ENCODE measurements at regions not wholly inside any gene's neighbourhood (a gene's known extent, or its start where the extent isn't known, plus 50 kb on each side); places are given as distances from the start of the nearest gene placed in this dataset.

DNA sequence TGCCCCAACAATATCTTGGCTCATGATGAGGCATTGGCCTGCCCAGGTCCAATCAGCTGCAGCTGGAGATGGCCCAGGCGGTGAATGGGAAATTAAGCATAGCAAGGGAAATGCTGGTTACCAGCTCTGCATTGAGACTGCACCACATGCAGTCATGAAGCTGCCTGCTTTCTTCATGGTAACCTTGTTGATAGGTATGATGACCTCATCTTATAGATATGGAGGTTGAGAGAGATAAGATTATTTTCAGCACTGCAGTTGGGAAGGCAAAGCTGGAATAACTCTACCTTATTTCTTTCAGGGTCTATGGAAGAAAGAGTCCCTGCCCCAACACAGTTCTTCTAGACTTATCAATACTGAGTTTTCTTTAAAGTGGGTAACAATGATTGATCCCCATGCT is 180.1 kb downstream of the ICE1 start:
- Histone ChIP-seq H3K4me3 (no peak overlapping the region), H4K20me1 (ENCODE audit: insufficient read depth) (no peaks in the 10 kb centered on the region), H3K9me3 (ENCODE audit: low read depth) (no peaks in the 10 kb centered on the region), H2AFZ (no peak overlapping the region), H3K9me2 (ENCODE audit: insufficient read depth) (no peaks in the 10 kb centered on the region), H3K4me1 (ENCODE audit: insufficient read depth) (no peaks in the 10 kb centered on the region), H3K9ac (no peak overlapping the region), H3K36me3 (ENCODE audit: low read depth) (no peaks in the 10 kb centered on the region), H3K79me2 (ENCODE audit: insufficient read depth) (no peaks in the 10 kb centered on the region), H3K27me3 (replicated peaks; ENCODE audit: insufficient read depth) (no peaks in the 10 kb centered on the region), H3K4me2 (ENCODE audit: unreplicated experiment) (no peak overlapping the region), H3F3A (ENCODE audit: insufficient read depth) (no peaks in the 10 kb centered on the region), H3K27ac (no peak overlapping the region)
- in situ Hi-C loops (cut with MboI) = no loop called here
- WGBS, 2 experiments (ENCODE audit: low coverage in 1 of 2, low lambda C conversion rate in 2 of 2, missing lambda C conversion rate in 2 of 2) = 14 to 31% methylated on average over 1 of the region's 1 CpG
- no peak for TF ChIP-seq EZH2 (IDR thresholded peaks at IDR 0.05; ENCODE audit: insufficient read depth, poor library complexity, severe bottlenecking)
- TF ChIP-seq EZH2phosphoT487 (IDR thresholded peaks at IDR 0.05; ENCODE audit: insufficient read depth, low read depth) = no peak
- no peak for DNase-seq

DNA sequence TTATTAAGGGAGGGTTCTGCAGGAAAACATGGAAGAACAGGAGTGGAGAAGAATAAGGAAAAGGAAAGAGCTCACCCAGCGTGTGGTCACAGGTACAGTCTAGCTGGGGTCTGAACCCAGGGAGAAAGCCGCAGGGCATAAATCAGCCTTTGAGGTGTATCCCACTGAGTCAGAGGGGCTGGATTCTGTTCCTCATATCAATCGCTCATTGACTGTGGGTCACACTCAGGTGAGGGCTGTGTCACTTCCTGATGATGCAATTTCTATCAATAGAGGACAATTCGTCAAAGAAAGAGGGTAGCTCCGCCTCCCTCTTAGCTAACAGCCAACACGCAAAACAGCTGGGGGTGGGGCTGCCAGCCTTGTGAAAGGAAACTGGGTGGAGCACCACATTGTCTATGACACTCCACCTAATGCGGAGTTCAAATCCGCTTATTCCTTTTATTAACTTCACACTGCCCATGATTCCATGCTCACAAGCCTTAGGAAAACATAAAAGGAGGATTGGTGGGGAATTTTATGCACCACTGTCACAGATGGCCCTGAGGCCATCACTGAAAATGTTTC is 176.2 kb downstream of the ICE1 start:
- TF ChIP-seq EZH2 (IDR thresholded peaks at IDR 0.05; ENCODE audit: insufficient read depth, poor library complexity, severe bottlenecking) (no peak), EZH2phosphoT487 (IDR thresholded peaks at IDR 0.05; ENCODE audit: insufficient read depth, low read depth) (no peak)
- H3K9me3 ChIP-seq (ENCODE audit: low read depth) = no peaks in the 10 kb centered on the region
- WGBS, 2 experiments (ENCODE audit: low coverage in 1 of 2, low lambda C conversion rate in 2 of 2, missing lambda C conversion rate in 2 of 2) = 40 to 50% methylated on average over 8 of the region's 8 CpGs

DNA sequence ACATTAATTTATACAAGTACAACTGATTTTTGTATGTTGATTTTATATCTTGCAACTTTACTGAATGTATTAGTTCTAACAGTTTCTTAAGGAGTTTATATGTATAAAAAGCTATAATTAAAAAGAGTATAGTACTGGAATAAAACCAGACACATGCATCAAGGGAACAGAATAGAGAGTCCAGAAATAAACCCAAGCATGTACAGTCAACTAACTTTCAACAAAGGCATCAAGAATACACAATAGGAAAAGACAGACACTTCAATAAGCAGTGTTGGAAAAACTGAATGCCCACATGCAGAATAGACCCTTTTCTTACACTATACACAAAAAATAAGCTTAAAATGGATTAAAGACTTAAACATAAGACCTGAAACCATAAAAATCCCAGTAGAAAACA is 170.9 kb downstream of the ICE1 start:
- Histone ChIP-seq H3K4me1 (ENCODE audit: insufficient read depth) (no peaks in the 10 kb centered on the region), H3K27ac (no peak overlapping the region), H3K9me2 (ENCODE audit: insufficient read depth) (no peaks in the 10 kb centered on the region), H4K20me1 (ENCODE audit: insufficient read depth) (no peaks in the 10 kb centered on the region), H3K9me3 (ENCODE audit: low read depth) (no peaks in the 10 kb centered on the region), H3K9ac (no peak overlapping the region), H3K36me3 (ENCODE audit: low read depth) (no peaks in the 10 kb centered on the region), H3K79me2 (ENCODE audit: insufficient read depth) (no peaks in the 10 kb centered on the region), H3K4me2 (ENCODE audit: unreplicated experiment) (no peak overlapping the region), H3K4me3 (no peak overlapping the region), H3K27me3 (replicated peaks; ENCODE audit: insufficient read depth) (no peaks in the 10 kb centered on the region), H2AFZ (no peak overlapping the region), H3F3A (ENCODE audit: insufficient read depth) (no peaks in the 10 kb centered on the region)
- in situ Hi-C loops (cut with MboI) = no loop called here
- TF ChIP-seq EZH2phosphoT487 (IDR thresholded peaks at IDR 0.05; ENCODE audit: insufficient read depth, low read depth) (no peak), EZH2 (IDR thresholded peaks at IDR 0.05; ENCODE audit: insufficient read depth, poor library complexity, severe bottlenecking) (no peak)
- DNase-seq = no peak

More for the DNA sequence above, 176.2 kb downstream of the ICE1 start:
- Histone ChIP-seq H3K4me2 (ENCODE audit: unreplicated experiment) (no peak overlapping the region), H3F3A (ENCODE audit: insufficient read depth) (no peaks in the 10 kb centered on the region), H3K9ac (no peak overlapping the region), H3K27me3 (replicated peaks; ENCODE audit: insufficient read depth) (no peaks in the 10 kb centered on the region), H2AFZ (no peak overlapping the region), H3K4me1 (ENCODE audit: insufficient read depth) (no peaks in the 10 kb centered on the region), H3K9me2 (ENCODE audit: insufficient read depth) (no peaks in the 10 kb centered on the region), H3K4me3 (no peak overlapping the region), H3K79me2 (ENCODE audit: insufficient read depth) (no peaks in the 10 kb centered on the region), H4K20me1 (ENCODE audit: insufficient read depth) (no peaks in the 10 kb centered on the region), H3K36me3 (ENCODE audit: low read depth) (no peaks in the 10 kb centered on the region), H3K27ac (no peak overlapping the region)
- DNase-seq = no peak
- in situ Hi-C loops (cut with MboI) = no loop called here

DNA sequence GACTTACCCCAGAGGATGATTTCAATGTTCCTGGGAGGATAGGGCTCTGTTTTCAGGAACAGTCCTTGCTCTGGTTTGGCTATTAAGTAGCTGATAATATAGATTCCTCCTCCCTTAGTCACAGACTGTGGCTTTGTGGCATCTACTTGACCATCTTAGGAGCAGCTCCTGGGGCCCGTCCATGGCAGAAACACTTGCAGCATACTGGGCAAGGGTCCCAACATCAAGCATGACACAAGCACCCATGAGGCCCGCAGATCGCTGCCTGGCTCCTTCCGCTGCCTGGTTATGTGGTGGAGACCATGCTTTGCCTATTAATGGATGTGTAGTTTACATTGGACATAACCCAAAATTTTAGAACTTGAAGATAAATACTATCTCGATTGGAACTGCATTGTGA is 170.1 kb downstream of the ICE1 start:
- Histone ChIP-seq H3K27me3 (replicated peaks; ENCODE audit: insufficient read depth) (no peaks in the 10 kb centered on the region), H3K9me2 (ENCODE audit: insufficient read depth) (no peaks in the 10 kb centered on the region), H3K4me3 (no peak overlapping the region), H3K79me2 (ENCODE audit: insufficient read depth) (no peaks in the 10 kb centered on the region), H3K27ac (no peak overlapping the region), H3K9me3 (ENCODE audit: low read depth) (no peaks in the 10 kb centered on the region), H3K36me3 (ENCODE audit: low read depth) (no peaks in the 10 kb centered on the region), H3K9ac (no peak overlapping the region), H3K4me2 (ENCODE audit: unreplicated experiment) (no peak overlapping the region), H3F3A (ENCODE audit: insufficient read depth) (no peaks in the 10 kb centered on the region), H3K4me1 (ENCODE audit: insufficient read depth) (no peaks in the 10 kb centered on the region), H2AFZ (no peak overlapping the region), H4K20me1 (ENCODE audit: insufficient read depth) (no peaks in the 10 kb centered on the region)
- in situ Hi-C loops (cut with MboI) = no loop called here
- no peak for DNase-seq
- WGBS, 2 experiments (ENCODE audit: low coverage in 1 of 2, low lambda C conversion rate in 2 of 2, missing lambda C conversion rate in 2 of 2) = 24 to 35% methylated on average over 5 of the region's 5 CpGs
- TF ChIP-seq EZH2phosphoT487 (IDR thresholded peaks at IDR 0.05; ENCODE audit: insufficient read depth, low read depth) = no peak
- no peak for TF ChIP-seq EZH2 (IDR thresholded peaks at IDR 0.05; ENCODE audit: insufficient read depth, poor library complexity, severe bottlenecking)

DNA sequence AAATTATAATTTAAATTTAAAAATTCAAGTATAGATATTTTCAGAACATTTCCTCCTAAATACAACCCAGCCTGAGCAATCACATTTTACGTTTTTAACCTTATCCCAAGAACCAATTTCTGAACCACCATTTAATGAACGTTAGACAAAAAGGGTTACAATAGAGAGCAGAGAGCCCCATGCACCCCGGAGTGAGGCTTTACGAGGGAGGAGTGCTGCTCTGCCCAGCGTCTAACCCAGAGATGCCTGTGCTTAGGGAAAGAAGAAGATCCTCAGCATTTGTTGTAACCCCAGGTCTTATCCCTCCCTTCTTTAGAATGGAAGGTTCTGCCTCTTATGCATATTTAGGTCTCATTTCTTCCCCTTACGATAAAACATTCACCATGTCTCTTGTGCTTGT is 169.1 kb downstream of the ICE1 start:
- H3K36me3 ChIP-seq (ENCODE audit: low read depth) = no peaks in the 10 kb centered on the region
- no peaks in the 10 kb centered on the region for H3K9me3 ChIP-seq (ENCODE audit: low read depth)
- H3K9ac ChIP-seq = no peak overlapping the region
- H3K79me2 ChIP-seq (ENCODE audit: insufficient read depth) = no peaks in the 10 kb centered on the region
- no peaks in the 10 kb centered on the region for H3K27me3 ChIP-seq (replicated peaks; ENCODE audit: insufficient read depth)
- in situ Hi-C loops (cut with MboI) = no loop called here
- WGBS, 2 experiments (ENCODE audit: low coverage in 1 of 2, low lambda C conversion rate in 2 of 2, missing lambda C conversion rate in 2 of 2) = 11 to 12% methylated on average over 6 of the region's 6 CpGs
- H3K27ac ChIP-seq = no peak overlapping the region
- H3K9me2 ChIP-seq (ENCODE audit: insufficient read depth) = no peaks in the 10 kb centered on the region
- H4K20me1 ChIP-seq (ENCODE audit: insufficient read depth) = no peaks in the 10 kb centered on the region
- H3K4me3 ChIP-seq = no peak overlapping the region
- H3F3A ChIP-seq (ENCODE audit: insufficient read depth) = no peaks in the 10 kb centered on the region
- H2AFZ ChIP-seq = no peak overlapping the region
- no peak for DNase-seq
- H3K4me1 ChIP-seq (ENCODE audit: insufficient read depth) = no peaks in the 10 kb centered on the region
- H3K4me2 ChIP-seq (ENCODE audit: unreplicated experiment) = no peak overlapping the region
- TF ChIP-seq EZH2 (IDR thresholded peaks at IDR 0.05; ENCODE audit: insufficient read depth, poor library complexity, severe bottlenecking) (no peak), EZH2phosphoT487 (IDR thresholded peaks at IDR 0.05; ENCODE audit: insufficient read depth, low read depth) (no peak)

Measured in GM23248 (cell line).